ENCODE measurements at regions not wholly inside any gene's neighbourhood (a gene's known extent, or its start where the extent isn't known, plus 50 kb on each side); places are given as distances from the start of the nearest gene placed in this dataset.

- Histone ChIP-seq H3K36me3 (ENCODE audit: control insufficient read depth in 3 of 3, insufficient read depth in 2 of 3, low read depth in 1 of 3, low read length in 3 of 3) (no peaks in the 10 kb centered on the region), H3K4me1 (ENCODE audit: control insufficient read depth in 3 of 3, insufficient read depth in 2 of 3, low read depth in 1 of 3, low read length in 2 of 3) (no peaks in the 10 kb centered on the region), H3K4me3 (ENCODE audit: low read depth in 1 of 3, low read length in 3 of 3) (no peak overlapping the region), H3K27me3 (ENCODE audit: control insufficient read depth in 3 of 3, insufficient read depth in 3 of 3, low read length in 3 of 3) (no peaks in the 10 kb centered on the region), H3K9me3 (ENCODE audit: control insufficient read depth in 2 of 2, insufficient read depth in 1 of 2, low read depth in 1 of 2, low read length in 1 of 2) (peaks cover 0 to 18% of the 10 kb centered on the region in 2 donors), H3K27ac (ENCODE audit: low read depth in 1 of 3, low read length in 2 of 3) (no peak overlapping the region)
- DNase-seq (no peak), FAIRE-seq (no peak)
- 93 to 95% (median 94%) methylated on average over 1 of the region's 1 CpG for WGBS, 3 donors
These were observed 88.3 kb downstream of the ZNF365 start for GRCh38 chr10:62462461-62462860.

- no peaks in the 10 kb centered on the region for H3K4me1 ChIP-seq (ENCODE audit: control insufficient read depth in 3 of 3, insufficient read depth in 2 of 3, low read depth in 1 of 3, low read length in 2 of 3)
- FAIRE-seq (no peak), DNase-seq (no peak)
- no peak overlapping the region for H3K4me3 ChIP-seq (ENCODE audit: low read depth in 1 of 3, low read length in 3 of 3)
- no peaks in the 10 kb centered on the region for H3K36me3 ChIP-seq (ENCODE audit: control insufficient read depth in 3 of 3, insufficient read depth in 2 of 3, low read depth in 1 of 3, low read length in 3 of 3)
- H3K9me3 ChIP-seq (ENCODE audit: control insufficient read depth in 2 of 2, insufficient read depth in 1 of 2, low read depth in 1 of 2, low read length in 1 of 2): peaks cover 0 to 18% of the 10 kb centered on the region in 2 donors
- no peaks in the 10 kb centered on the region for H3K27me3 ChIP-seq (ENCODE audit: control insufficient read depth in 3 of 3, insufficient read depth in 3 of 3, low read length in 3 of 3)
- 60 to 63% (median 62%) methylated on average over 3 of the region's 3 CpGs for WGBS, 3 donors
- no peak overlapping the region for H3K27ac ChIP-seq (ENCODE audit: low read depth in 1 of 3, low read length in 2 of 3)
These were observed 89.2 kb downstream of the ZNF365 start for GRCh38 chr10:62463364-62463763.

- no peak for DNase-seq
- no peaks in the 10 kb centered on the region for H3K4me1 ChIP-seq (ENCODE audit: control insufficient read depth in 3 of 3, insufficient read depth in 2 of 3, low read depth in 1 of 3, low read length in 2 of 3)
- no peak overlapping the region for H3K4me3 ChIP-seq (ENCODE audit: low read depth in 1 of 3, low read length in 3 of 3)
- no peak for FAIRE-seq
- WGBS, 3 donors: 60 to 82% (median 70%) methylated on average over 2 of the region's 2 CpGs
- peaks cover 0 to 18% of the 10 kb centered on the region in 2 donors for H3K9me3 ChIP-seq (ENCODE audit: control insufficient read depth in 2 of 2, insufficient read depth in 1 of 2, low read depth in 1 of 2, low read length in 1 of 2)
- no peaks in the 10 kb centered on the region for H3K27me3 ChIP-seq (ENCODE audit: control insufficient read depth in 3 of 3, insufficient read depth in 3 of 3, low read length in 3 of 3)
- H3K36me3 ChIP-seq (ENCODE audit: control insufficient read depth in 3 of 3, insufficient read depth in 2 of 3, low read depth in 1 of 3, low read length in 3 of 3): no peaks in the 10 kb centered on the region
- H3K27ac ChIP-seq (ENCODE audit: low read depth in 1 of 3, low read length in 2 of 3): no peak overlapping the region
These were observed 90.1 kb downstream of the ZNF365 start for GRCh38 chr10:62464308-62464707.

- FAIRE-seq (no peak), DNase-seq (no peak)
- Histone ChIP-seq H3K27me3 (ENCODE audit: control insufficient read depth in 3 of 3, insufficient read depth in 3 of 3, low read length in 3 of 3) (no peaks in the 10 kb centered on the region), H3K36me3 (ENCODE audit: control insufficient read depth in 3 of 3, insufficient read depth in 2 of 3, low read depth in 1 of 3, low read length in 3 of 3) (no peaks in the 10 kb centered on the region), H3K9me3 (ENCODE audit: control insufficient read depth in 2 of 2, insufficient read depth in 1 of 2, low read depth in 1 of 2, low read length in 1 of 2) (peaks cover 0 to 18% of the 10 kb centered on the region in 2 donors), H3K4me1 (ENCODE audit: control insufficient read depth in 3 of 3, insufficient read depth in 2 of 3, low read depth in 1 of 3, low read length in 2 of 3) (no peaks in the 10 kb centered on the region), H3K27ac (ENCODE audit: low read depth in 1 of 3, low read length in 2 of 3) (no peak overlapping the region), H3K4me3 (ENCODE audit: low read depth in 1 of 3, low read length in 3 of 3) (no peak overlapping the region)
- WGBS, 3 donors: 93 to 97% (median 96%) methylated on average over 1 of the region's 1 CpG
These were observed 92.4 kb downstream of the ZNF365 start for GRCh38 chr10:62466590-62466989.

- H3K9me3 ChIP-seq (ENCODE audit: control insufficient read depth in 2 of 2, insufficient read depth in 1 of 2, low read depth in 1 of 2, low read length in 1 of 2): peaks cover 0 to 18% of the 10 kb centered on the region in 2 donors
- 91 to 93% (median 93%) methylated on average over 2 of the region's 2 CpGs for WGBS, 3 donors
- H3K27ac ChIP-seq (ENCODE audit: low read depth in 1 of 3, low read length in 2 of 3): no peak overlapping the region
- no peaks in the 10 kb centered on the region for H3K4me1 ChIP-seq (ENCODE audit: control insufficient read depth in 3 of 3, insufficient read depth in 2 of 3, low read depth in 1 of 3, low read length in 2 of 3)
- FAIRE-seq (no peak), DNase-seq (no peak)
- H3K4me3 ChIP-seq (ENCODE audit: low read depth in 1 of 3, low read length in 3 of 3): no peak overlapping the region
- no peaks in the 10 kb centered on the region for H3K27me3 ChIP-seq (ENCODE audit: control insufficient read depth in 3 of 3, insufficient read depth in 3 of 3, low read length in 3 of 3)
- no peaks in the 10 kb centered on the region for H3K36me3 ChIP-seq (ENCODE audit: control insufficient read depth in 3 of 3, insufficient read depth in 2 of 3, low read depth in 1 of 3, low read length in 3 of 3)
These were observed 93.4 kb downstream of the ZNF365 start for GRCh38 chr10:62467527-62467926.

GRCh38 chr10:62471711-62472110 lies 97.5 kb downstream of the ZNF365 start:
- Histone ChIP-seq H3K4me1 (ENCODE audit: control insufficient read depth in 3 of 3, insufficient read depth in 2 of 3, low read depth in 1 of 3, low read length in 2 of 3) (no peaks in the 10 kb centered on the region), H3K36me3 (ENCODE audit: control insufficient read depth in 3 of 3, insufficient read depth in 2 of 3, low read depth in 1 of 3, low read length in 3 of 3) (no peaks in the 10 kb centered on the region), H3K27ac (ENCODE audit: low read depth in 1 of 3, low read length in 2 of 3) (no peak overlapping the region), H3K4me3 (ENCODE audit: low read depth in 1 of 3, low read length in 3 of 3) (no peak overlapping the region), H3K9me3 (ENCODE audit: control insufficient read depth in 2 of 2, insufficient read depth in 1 of 2, low read depth in 1 of 2, low read length in 1 of 2) (no peaks in the 10 kb centered on the region), H3K27me3 (ENCODE audit: control insufficient read depth in 3 of 3, insufficient read depth in 3 of 3, low read length in 3 of 3) (no peaks in the 10 kb centered on the region)
- no peak for FAIRE-seq
- 79 to 85% (median 83%) methylated on average over 3 of the region's 3 CpGs for WGBS, 3 donors
- DNase-seq: no peak

GRCh38 chr10:62473241-62473640 lies 99.1 kb downstream of the ZNF365 start:
- Histone ChIP-seq H3K27me3 (ENCODE audit: control insufficient read depth in 3 of 3, insufficient read depth in 3 of 3, low read length in 3 of 3) (no peaks in the 10 kb centered on the region), H3K4me1 (ENCODE audit: control insufficient read depth in 3 of 3, insufficient read depth in 2 of 3, low read depth in 1 of 3, low read length in 2 of 3) (no peaks in the 10 kb centered on the region), H3K36me3 (ENCODE audit: control insufficient read depth in 3 of 3, insufficient read depth in 2 of 3, low read depth in 1 of 3, low read length in 3 of 3) (no peaks in the 10 kb centered on the region), H3K27ac (ENCODE audit: low read depth in 1 of 3, low read length in 2 of 3) (no peak overlapping the region), H3K4me3 (ENCODE audit: low read depth in 1 of 3, low read length in 3 of 3) (no peak overlapping the region), H3K9me3 (ENCODE audit: control insufficient read depth in 2 of 2, insufficient read depth in 1 of 2, low read depth in 1 of 2, low read length in 1 of 2) (no peaks in the 10 kb centered on the region)
- WGBS, 3 donors: 65 to 75% (median 71%) methylated on average over 4 of the region's 4 CpGs
- DNase-seq (no peak), FAIRE-seq (no peak)

- H3K4me3 ChIP-seq (ENCODE audit: low read depth in 1 of 3, low read length in 3 of 3): no peak overlapping the region
- WGBS, 3 donors: 68 to 85% (median 81%) methylated on average over 6 of the region's 6 CpGs
- no peaks in the 10 kb centered on the region for H3K36me3 ChIP-seq (ENCODE audit: control insufficient read depth in 3 of 3, insufficient read depth in 2 of 3, low read depth in 1 of 3, low read length in 3 of 3)
- no peak overlapping the region for H3K27ac ChIP-seq (ENCODE audit: low read depth in 1 of 3, low read length in 2 of 3)
- H3K27me3 ChIP-seq (ENCODE audit: control insufficient read depth in 3 of 3, insufficient read depth in 3 of 3, low read length in 3 of 3): no peaks in the 10 kb centered on the region
- no peak for DNase-seq
- H3K4me1 ChIP-seq (ENCODE audit: control insufficient read depth in 3 of 3, insufficient read depth in 2 of 3, low read depth in 1 of 3, low read length in 2 of 3): no peaks in the 10 kb centered on the region
- H3K9me3 ChIP-seq (ENCODE audit: control insufficient read depth in 2 of 2, insufficient read depth in 1 of 2, low read depth in 1 of 2, low read length in 1 of 2): no peaks in the 10 kb centered on the region
- FAIRE-seq: no peak
These were observed 101.4 kb downstream of the ZNF365 start for GRCh38 chr10:62475551-62475950.

GRCh38 chr10:62479523-62479922 lies 105.4 kb downstream of the ZNF365 start:
- Histone ChIP-seq H3K36me3 (ENCODE audit: control insufficient read depth in 3 of 3, insufficient read depth in 2 of 3, low read depth in 1 of 3, low read length in 3 of 3) (no peaks in the 10 kb centered on the region), H3K9me3 (ENCODE audit: control insufficient read depth in 2 of 2, insufficient read depth in 1 of 2, low read depth in 1 of 2, low read length in 1 of 2) (no peaks in the 10 kb centered on the region), H3K27ac (ENCODE audit: low read depth in 1 of 3, low read length in 2 of 3) (no peak overlapping the region), H3K4me3 (ENCODE audit: low read depth in 1 of 3, low read length in 3 of 3) (no peak overlapping the region), H3K4me1 (ENCODE audit: control insufficient read depth in 3 of 3, insufficient read depth in 2 of 3, low read depth in 1 of 3, low read length in 2 of 3) (no peaks in the 10 kb centered on the region), H3K27me3 (ENCODE audit: control insufficient read depth in 3 of 3, insufficient read depth in 3 of 3, low read length in 3 of 3) (no peaks in the 10 kb centered on the region)
- no peak for DNase-seq
- no peak for FAIRE-seq
- WGBS, 3 donors: 83 to 88% (median 83%) methylated on average over 4 of the region's 4 CpGs

Data from small intestine (tissue), 7 donors.